ENCODE measurements at regions not wholly inside any gene's neighbourhood (a gene's known extent, or its start where the extent isn't known, plus 50 kb on each side); places are given as distances from the start of the nearest gene placed in this dataset.

- TF ChIP-seq CTCF (IDR thresholded peaks at IDR 0.05; ENCODE audit: low read depth, low read length, missing input control) (no peak), RAD21 (IDR thresholded peaks at IDR 0.05) (no peak), ZBTB33 (IDR thresholded peaks at IDR 0.05) (no peak)
These were observed 266.4 kb upstream of the LYZL1 start for GRCh38 chr10:29022513-29022912.
